Transverse colon (tissue), 3 donors: ENCODE measurements at regions not wholly inside any gene's neighbourhood (a gene's known extent, or its start where the extent isn't known, plus 50 kb on each side); places are given as distances from the start of the nearest gene placed in this dataset.

Experiments used
- EP300 ChIP-seq: sonication (generic); formaldehyde crosslinking; IDR thresholded peaks from one replicate; pipeline ENCODE4 v1.6.1; 2017; ENCODE audit warnings: antibody characterized with exemption, low read depth
- POLR2A ChIP-seq: fragments of 450-650 bp; IDR thresholded peaks from one replicate; pipeline ENCODE4 v1.6.1; 2016; ENCODE audit warnings: antibody characterized with exemption, mild to moderate bottlenecking, moderate library complexity
- TF ChIP-seq, protein P1 (sequence below), 5 experiments: fragments of 200-600 bp in 3 of 5; fragments of 450-650 bp in 2 of 5; sonication (generic) in 3 of 5; IDR thresholded peaks; 1 replicate in 2 of 5; 2 replicates in 3 of 5; pipeline ENCODE4 v1.5.1; 2016 to 2017; ENCODE audit warnings: antibody characterized with exemption in 5 of 5, inconsistent platforms in 3 of 5, mild to moderate bottlenecking in 2 of 5, moderate library complexity in 1 of 5

GRCh38 chr12:74728006-74728405, 190.4 kb downstream of the ATXN7L3B start:
- TF ChIP-seq, protein P1, sequence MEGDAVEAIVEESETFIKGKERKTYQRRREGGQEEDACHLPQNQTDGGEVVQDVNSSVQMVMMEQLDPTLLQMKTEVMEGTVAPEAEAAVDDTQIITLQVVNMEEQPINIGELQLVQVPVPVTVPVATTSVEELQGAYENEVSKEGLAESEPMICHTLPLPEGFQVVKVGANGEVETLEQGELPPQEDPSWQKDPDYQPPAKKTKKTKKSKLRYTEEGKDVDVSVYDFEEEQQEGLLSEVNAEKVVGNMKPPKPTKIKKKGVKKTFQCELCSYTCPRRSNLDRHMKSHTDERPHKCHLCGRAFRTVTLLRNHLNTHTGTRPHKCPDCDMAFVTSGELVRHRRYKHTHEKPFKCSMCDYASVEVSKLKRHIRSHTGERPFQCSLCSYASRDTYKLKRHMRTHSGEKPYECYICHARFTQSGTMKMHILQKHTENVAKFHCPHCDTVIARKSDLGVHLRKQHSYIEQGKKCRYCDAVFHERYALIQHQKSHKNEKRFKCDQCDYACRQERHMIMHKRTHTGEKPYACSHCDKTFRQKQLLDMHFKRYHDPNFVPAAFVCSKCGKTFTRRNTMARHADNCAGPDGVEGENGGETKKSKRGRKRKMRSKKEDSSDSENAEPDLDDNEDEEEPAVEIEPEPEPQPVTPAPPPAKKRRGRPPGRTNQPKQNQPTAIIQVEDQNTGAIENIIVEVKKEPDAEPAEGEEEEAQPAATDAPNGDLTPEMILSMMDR (IDR thresholded peaks at IDR 0.05), result no peak
- no peak for TF ChIP-seq POLR2A
- no peak for TF ChIP-seq EP300
